Cardiac fibroblast (primary cell): ENCODE measurements at regions not wholly inside any gene's neighbourhood (a gene's known extent, or its start where the extent isn't known, plus 50 kb on each side); places are given as distances from the start of the nearest gene placed in this dataset.

ENCODE experiments used
- DNase-seq, 2 donors: peaks; one replicate each; pipeline versions ENCODE4 v3.0.0 to v3.0.0-alpha.2; 2010; ENCODE audit warnings: low read depth in 2 of 2
- H3K4me3 ChIP-seq, 2 donors: replicated peaks in 1 of 2; 1 replicate in 1 of 2; 2 replicates in 1 of 2; pipeline ENCODE4 v1.5.1; 2011; ENCODE audit warnings: low read depth in 2 of 2, low read length in 2 of 2, mild to moderate bottlenecking in 2 of 2, moderate library complexity in 1 of 2
- CTCF ChIP-seq: IDR thresholded peaks from one replicate; pipeline ENCODE4 v1.5.1; 2011; ENCODE audit warnings: low read depth, mild to moderate bottlenecking, low read length, inconsistent platforms

DNA sequence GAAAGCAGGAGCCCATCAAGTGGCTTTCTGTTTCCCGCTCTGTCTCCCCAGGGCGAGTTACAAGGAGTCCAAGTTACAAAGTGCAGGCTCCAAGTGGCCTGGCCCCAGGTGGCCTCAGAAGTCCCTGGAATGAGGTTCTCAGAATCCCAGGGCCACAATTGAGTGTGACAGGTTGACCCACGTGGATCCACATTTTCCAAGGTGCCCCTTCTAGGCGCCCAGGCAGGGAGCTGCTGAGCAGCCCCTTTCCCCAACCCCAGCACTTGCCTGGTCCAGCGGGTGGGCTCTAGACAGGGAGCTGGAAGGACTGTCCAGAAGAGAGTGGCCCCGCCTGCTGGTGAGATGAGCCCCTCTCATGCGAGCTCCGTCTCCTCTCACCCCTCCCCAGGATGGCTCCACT lies 253.4 kb downstream of the CYP26B1 start:
- TF ChIP-seq CTCF = no peak
- no peak overlapping the region for H3K4me3 ChIP-seq
- no peak for DNase-seq

- no peak overlapping the region for H3K4me3 ChIP-seq
- no peak for DNase-seq
- no peak for TF ChIP-seq CTCF
Observed at GRCh38 chr2:71893646-71894045, 254.0 kb downstream of the CYP26B1 start.

GRCh38 chr2:71892896-71893295 lies 254.8 kb downstream of the CYP26B1 start:
- no peak for TF ChIP-seq CTCF
- DNase-seq = no peak
- no peak overlapping the region for H3K4me3 ChIP-seq

DNA sequence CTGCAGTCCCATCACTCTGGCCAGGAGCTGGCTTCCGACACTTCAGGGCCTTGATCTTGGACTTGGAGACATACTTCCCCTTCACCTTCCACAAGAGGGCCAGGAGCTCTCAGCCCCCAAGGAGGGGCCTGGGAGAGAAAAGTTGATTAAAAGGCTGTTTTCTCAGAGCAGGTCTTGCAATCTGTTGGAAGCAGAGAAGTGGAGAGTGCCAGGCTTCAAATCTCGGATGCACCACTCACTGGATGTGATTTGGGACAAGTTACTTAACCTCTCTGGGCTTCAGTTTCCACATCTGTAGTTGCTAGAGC lies 255.3 kb downstream of the CYP26B1 start:
- no peak overlapping the region for H3K4me3 ChIP-seq
- no peak for DNase-seq
- TF ChIP-seq CTCF = no peak

- no peak for TF ChIP-seq CTCF
- no peak for DNase-seq
- no peak overlapping the region for H3K4me3 ChIP-seq
Observed at GRCh38 chr2:71891719-71892422, 255.8 kb downstream of the CYP26B1 start.

DNA sequence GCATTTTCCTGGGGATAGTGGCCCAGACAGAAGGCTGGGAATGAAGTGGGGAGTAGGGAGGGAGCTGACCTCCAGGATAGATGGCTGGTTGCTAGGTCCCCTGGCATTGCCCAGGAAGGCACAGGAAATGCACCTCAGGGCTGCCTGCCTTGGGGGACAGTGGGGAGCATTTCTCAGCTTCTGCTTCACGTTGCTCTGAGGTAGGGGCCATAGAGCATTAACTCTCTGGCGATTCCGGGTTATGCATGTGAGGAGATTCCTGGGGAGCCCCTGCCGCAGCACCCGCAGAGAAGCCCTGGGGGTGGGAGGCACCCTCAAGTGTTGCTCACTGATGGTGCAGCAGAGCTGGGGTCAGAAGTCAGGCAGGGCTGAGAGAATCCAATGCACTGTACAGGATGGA lies 256.5 kb downstream of the CYP26B1 start:
- no peak for TF ChIP-seq CTCF
- no peak overlapping the region for H3K4me3 ChIP-seq
- DNase-seq = no peak
